ENCODE measurements at regions not wholly inside any gene's neighbourhood (a gene's known extent, or its start where the extent isn't known, plus 50 kb on each side); places are given as distances from the start of the nearest gene placed in this dataset.
A peak's percentile ranks its signal among the peaks of the same experiment; 100 is the strongest.

- TF ChIP-seq SIX5 (IDR thresholded peaks at IDR 0.05; ENCODE audit: borderline replicate concordance in 1 of 2, insufficient read depth in 1 of 2, low read depth in 1 of 2, low read length in 2 of 2) (no peak), ZNF512 (tag; IDR thresholded peaks at IDR 0.05) (no peak)
These were observed 154.6 kb upstream of the TAB2 start (continued) for GRCh38 chr6:149162924-149163323.

GRCh38 chr6:149164199-149164750 lies 153.2 kb upstream of the TAB2 start:
- TF ChIP-seq PHB (CRISPR knock-in tag; IDR thresholded peaks at IDR 0.05) (no peak), MYBL2 (IDR thresholded peaks at IDR 0.05; ENCODE audit: low read depth) (no peak), MYBL2 (CRISPR knock-in tag; IDR thresholded peaks at IDR 0.05; ENCODE audit: borderline replicate concordance) (no peak), ZNF347 (CRISPR knock-in tag; IDR thresholded peaks at IDR 0.05; ENCODE audit: low read depth) (no peak), SRSF3 (IDR thresholded peaks at IDR 0.05; ENCODE audit: insufficient read depth, low read length) (no peak), ZC3H4 (CRISPR knock-in tag; IDR thresholded peaks at IDR 0.05; ENCODE audit: borderline replicate concordance) (no peak), NBN (IDR thresholded peaks at IDR 0.05; ENCODE audit: low read depth) (no peak), RAD21 (CRISPR knock-in tag; conservative IDR thresholded peaks at IDR 0.05 in 1 of 2, IDR thresholded peaks at IDR 0.05 in 1 of 2) (no peak), ELF4 (CRISPR knock-in tag; IDR thresholded peaks at IDR 0.05) (no peak), ZNF57 (CRISPR knock-in tag; IDR thresholded peaks at IDR 0.05) (no peak), NFE2 (IDR thresholded peaks at IDR 0.05; ENCODE audit: low read depth) (no peak), TBL1XR1 (IDR thresholded peaks at IDR 0.05; ENCODE audit: low read length in 2 of 2) (no peak), ARHGAP35 (IDR thresholded peaks at IDR 0.05; ENCODE audit: partially characterized antibody) (no peak), RB1 (IDR thresholded peaks at IDR 0.05; ENCODE audit: low read depth) (no peak), SPI1 (IDR thresholded peaks at IDR 0.05; ENCODE audit: borderline replicate concordance, low read depth, low read length) (no peak), GTF2A2 (tag; IDR thresholded peaks at IDR 0.05) (no peak)
- TF ChIP-seq, protein P1, sequence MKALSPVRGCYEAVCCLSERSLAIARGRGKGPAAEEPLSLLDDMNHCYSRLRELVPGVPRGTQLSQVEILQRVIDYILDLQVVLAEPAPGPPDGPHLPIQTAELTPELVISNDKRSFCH (CRISPR knock-in tag; IDR thresholded peaks at IDR 0.05), result no peak
- TF ChIP-seq, protein P1 (tag; IDR thresholded peaks at IDR 0.05), result no peak
- BruUV-seq (replicated peaks), result no TSS peak
- ChIA-PET CTCF (ENCODE audit: low intra/inter-chr PET ratio) (no interaction called here), POLR2A (interaction anchor here (0.9 to 2.3 kb wide), 6 partner anchors 10 to 24 kb away, joined by 3 to 8 read pairs (median 4); no protein-coding TSS in a partner anchor)
- FAIRE-seq (no peak), DNase-seq (ENCODE audit: extremely low read depth in 1 of 4, low spot score in 3 of 4) (no peak), ATAC-seq (peak; percentile 67)
- in situ Hi-C loops (cut with MboI) (no loop called here), intact Hi-C loops (cut with micrococcal nuclease) (no loop called here)
- Histone ChIP-seq H3K9ac (ENCODE audit: insufficient read depth in 1 of 2, low read depth in 2 of 2, low read length in 2 of 2) (no peak overlapping the region), H3K36me3 (ENCODE audit: control insufficient read depth, insufficient read depth, low read length) (no peaks in the 10 kb centered on the region), H3K4me3 (no peak overlapping the region), H4K20me1 (replicated peaks; ENCODE audit: control insufficient read depth, insufficient read depth, low read length) (no peaks in the 10 kb centered on the region), H3K9me3 (replicated peaks; ENCODE audit: control insufficient read depth, insufficient read depth, low read depth, low read length) (no peaks in the 10 kb centered on the region), H3K9me1 (ENCODE audit: control insufficient read depth, insufficient read depth, low read length) (no peaks in the 10 kb centered on the region), H3K79me2 (ENCODE audit: control insufficient read depth, insufficient read depth, low read length) (no peaks in the 10 kb centered on the region), H3K4me2 (ENCODE audit: insufficient read depth, low read length) (no peak overlapping the region), H2AFZ (ENCODE audit: low read depth, low read length) (no peak overlapping the region; the same call in 1 of the 2 replicates), H3K27me3 (ENCODE audit: control insufficient read depth in 2 of 2, insufficient read depth in 2 of 2, low read length in 2 of 2) (no peaks in the 10 kb centered on the region; a peak in 1 of 5 replicates), H3K4me1 (replicated peaks in 1 of 2; ENCODE audit: control insufficient read depth in 2 of 2, insufficient read depth in 2 of 2, low read length in 2 of 2) (peaks cover 0 to 3% of the 10 kb centered on the region in 2 experiments; a peak in 1 of 5 replicates), H3K27ac (ENCODE audit: extremely low read depth, low read depth, low read length) (no peak overlapping the region)
- 52% methylated on average over 12 of the region's 12 CpGs for WGBS (ENCODE audit: insufficient coverage, low coverage, missing lambda C conversion rate)
